GM12878 (cell line): ENCODE measurements at regions not wholly inside any gene's neighbourhood (a gene's known extent, or its start where the extent isn't known, plus 50 kb on each side); places are given as distances from the start of the nearest gene placed in this dataset.

ENCODE experiments used
- ATAC-seq: fragments of 200-7000 bp; cut with Tn5 transposase; 3 replicates; pipeline ENCODE4 v1.9.1; 2020; ENCODE audit warnings: mild to moderate bottlenecking, moderate library complexity
- BruUV-seq: library from RNA; stranded (reverse); fragments of 400-500 nt; replicated peaks from 2 replicates; lab custom pipeline; 2021; lab: Mats Ljungman, UMichigan
- CTCF ChIA-PET: fragments of 300-600 bp; sonication (Branson Sonifier 250); formaldehyde crosslinking; extraction: SDS; loops from one replicate; lab custom pipeline; 2021; ENCODE audit warnings: inconsistent platforms; lab: Yijun Ruan, JAX
- POLR2A ChIA-PET: fragments of 350-600 bp; formaldehyde crosslinking; extraction: SDS; loops from one replicate; lab custom pipeline; 2021; ENCODE audit warnings: inconsistent platforms; lab: Charles Lee
- RAD21 ChIA-PET: fragments of 300-600 bp; sonication (Branson Sonifier 250); formaldehyde crosslinking; loops from one replicate; lab custom pipeline; 2023; ENCODE audit warnings: antibody characterized with exemption; ENCODE audit not compliant: unreplicated experiment; lab: Charles Lee
- SMC1A ChIA-PET: fragments of 300-600 bp; sonication (Branson Sonifier 250); formaldehyde crosslinking; loops from one replicate; lab custom pipeline; 2023; ENCODE audit not compliant: unreplicated experiment, uncharacterized antibody; lab: Charles Lee
- DNase-seq: peaks from one replicate; pipeline ENCODE4 v3.0.0-alpha.2; 2011; ENCODE audit warnings: low read depth, low spot score
- FAIRE-seq: peaks from 3 replicates; lab custom pipeline; 2011; peaks lifted over from hg19 to GRCh38; lab: Jason Lieb, UNC
- H2AFZ ChIP-seq: 2 replicates; pipeline ENCODE4 v1.6.0; 2011; ENCODE audit warnings: low read depth, low read length, control low read depth; ENCODE audit not compliant: control insufficient read depth
- H3K27ac ChIP-seq: 2 replicates; pipeline ENCODE4 v1.5.1; 2011; ENCODE audit warnings: control low read depth; ENCODE audit not compliant: control insufficient read depth, insufficient read depth
- H3K27me3 ChIP-seq, 2 experiments: replicated peaks in 1 of 2; 2 replicates each; pipeline versions ENCODE4 v1.6.0 to v1.6.1; 2011; ENCODE audit warnings: low read length in 1 of 2; ENCODE audit not compliant: control insufficient read depth in 2 of 2, insufficient read depth in 2 of 2
- H3K36me3 ChIP-seq, 2 experiments: 2 replicates each; pipeline ENCODE4 v1.5.1; 2011; ENCODE audit warnings: low read length in 1 of 2; ENCODE audit not compliant: control insufficient read depth in 2 of 2, insufficient read depth in 2 of 2
- H3K4me1 ChIP-seq: 2 replicates; pipeline ENCODE4 v1.6.1; 2011; ENCODE audit warnings: mild to moderate bottlenecking, low read length, moderate library complexity, mixed read lengths; ENCODE audit not compliant: control insufficient read depth, insufficient read depth
- H3K4me2 ChIP-seq: 2 replicates; pipeline ENCODE4 v1.6.0; 2011; ENCODE audit warnings: control low read depth; ENCODE audit not compliant: control insufficient read depth, insufficient read depth
- H3K4me3 ChIP-seq: fragments of 200-600 bp; sonication (generic); 2 replicates; pipeline ENCODE4 v1.5.1; 2016
- H3K79me2 ChIP-seq: 2 replicates; pipeline ENCODE4 v1.6.0; 2011; ENCODE audit warnings: low read length; ENCODE audit not compliant: control insufficient read depth, insufficient read depth
- H3K9ac ChIP-seq: 2 replicates; pipeline ENCODE4 v1.8.0; 2011; ENCODE audit warnings: low read length, control low read depth, mixed read lengths; ENCODE audit not compliant: control insufficient read depth, insufficient read depth
- H3K9me3 ChIP-seq: replicated peaks from 3 replicates; pipeline ENCODE4 v1.5.1; 2011; ENCODE audit warnings: mild to moderate bottlenecking, low read length; ENCODE audit not compliant: control insufficient read depth, insufficient read depth
- H4K20me1 ChIP-seq: 2 replicates; pipeline ENCODE4 v1.6.0; 2011; ENCODE audit not compliant: control insufficient read depth, insufficient read depth
- CEBPB ChIP-seq, 2 experiments: fragments of 150-350 bp in 1 of 2; IDR thresholded peaks; 2 replicates each; pipeline ENCODE4 v1.6.1; 2012 to 2014; ENCODE audit warnings: low read depth in 2 of 2, low read length in 2 of 2, borderline replicate concordance in 1 of 2, inconsistent platforms in 1 of 2
- EED ChIP-seq: sonication (generic); IDR thresholded peaks from 2 replicates; pipeline ENCODE4 v1.6.1; 2016; ENCODE audit warnings: antibody characterized with exemption, low read depth
- EP300 ChIP-seq, 2 experiments: fragments of 150-350 bp in 1 of 2; IDR thresholded peaks; 2 replicates each; pipeline ENCODE4 v1.6.1; 2011 to 2012; ENCODE audit warnings: low read depth in 2 of 2, low read length in 2 of 2, borderline replicate concordance in 1 of 2, improper control_type of control experiment in 1 of 2, inconsistent platforms in 1 of 2; ENCODE audit not compliant: control insufficient read depth in 1 of 2
- FOXK2 ChIP-seq: fragments of 450-650 bp; IDR thresholded peaks from 2 replicates; pipeline ENCODE4 v1.6.1; 2017; ENCODE audit warnings: mild to moderate bottlenecking, moderate library complexity
- FOXM1 ChIP-seq: IDR thresholded peaks from 2 replicates; pipeline ENCODE4 v1.6.1; 2012; ENCODE audit warnings: low read depth, mild to moderate bottlenecking, inconsistent platforms, low read length, moderate library complexity
- HDAC6 ChIP-seq: fragments of 200-600 bp; sonication (generic); IDR thresholded peaks from one replicate; pipeline ENCODE4 v1.8.0; 2017; ENCODE audit warnings: antibody characterized with exemption; ENCODE audit not compliant: unreplicated experiment
- KLF5 ChIP-seq: fragments of 450-650 bp; IDR thresholded peaks from 2 replicates; pipeline ENCODE4 v1.6.1; 2014; ENCODE audit warnings: mild to moderate bottlenecking; ENCODE audit not compliant: partially characterized antibody
- MEF2A ChIP-seq: IDR thresholded peaks from 2 replicates; pipeline ENCODE4 v1.6.1; 2011; ENCODE audit warnings: low read depth, mild to moderate bottlenecking, low read length, moderate library complexity; ENCODE audit not compliant: insufficient read depth
- MEF2B ChIP-seq: fragments of 450-650 bp; IDR thresholded peaks from 2 replicates; pipeline ENCODE4 v1.6.1; 2018; ENCODE audit warnings: mild to moderate bottlenecking, moderate library complexity; ENCODE audit not compliant: partially characterized antibody, poor library complexity, severe bottlenecking
- PML ChIP-seq: IDR thresholded peaks from 2 replicates; pipeline ENCODE4 v1.6.1; 2012; ENCODE audit warnings: low read length, inconsistent platforms
- POLR2AphosphoS2 ChIP-seq: IDR thresholded peaks from 2 replicates; pipeline ENCODE4 v1.6.1; 2011; ENCODE audit warnings: low read depth, mild to moderate bottlenecking, low read length, improper control_type of control experiment, moderate library complexity
- SIX5 ChIP-seq: IDR thresholded peaks from 2 replicates; pipeline ENCODE4 v1.6.1; 2011; ENCODE audit warnings: mild to moderate bottlenecking, low read depth, low read length, moderate library complexity; ENCODE audit not compliant: severe bottlenecking
- SMC3 ChIP-seq: IDR thresholded peaks from 2 replicates; pipeline ENCODE4 v1.6.1; 2011; ENCODE audit warnings: low read length, improper control_type of control experiment, borderline replicate concordance
- TCF7 ChIP-seq: IDR thresholded peaks from 2 replicates; pipeline ENCODE4 v1.6.1; 2014; ENCODE audit warnings: antibody characterized with exemption, borderline replicate concordance
- ZNF622 ChIP-seq: fragments of 450-650 bp; IDR thresholded peaks from 2 replicates; pipeline ENCODE4 v1.6.1; 2017; ENCODE audit warnings: mild to moderate bottlenecking, inconsistent platforms
- WGBS: methylation state at CpG from one replicate; pipeline ENCODE4 v1.1.6; 2016; ENCODE audit warnings: low lambda C conversion rate; ENCODE audit not compliant: insufficient replicate concordance, insufficient coverage; ENCODE audit errors: missing lambda C conversion rate; 5-methylcytosine and 5-hydroxymethylcytosine counted together
- in situ Hi-C: fragments of 300-500 bp; cut with MboI; formaldehyde crosslinking; loops from 9 replicates; pipeline ENCODE4 v1.14.3; 2018; ENCODE audit warnings: mixed read lengths
- intact Hi-C: fragments of 100-400 bp; cut with micrococcal nuclease; formaldehyde crosslinking; loops from one replicate; pipeline ENCODE4 v1.14.2; 2022; ENCODE audit not compliant: unreplicated experiment
- TF ChIP-seq, protein P1 (sequence below): IDR thresholded peaks from 2 replicates; pipeline ENCODE4 v1.6.1; 2011; ENCODE audit warnings: borderline replicate concordance, low read depth, mild to moderate bottlenecking, moderate library complexity, low read length; ENCODE audit not compliant: insufficient read depth, poor library complexity, severe bottlenecking
- TF ChIP-seq, protein P2 (sequence below): fragments of 450-650 bp; IDR thresholded peaks from 2 replicates; pipeline ENCODE4 v1.6.1; 2016; ENCODE audit warnings: mild to moderate bottlenecking

DNA sequence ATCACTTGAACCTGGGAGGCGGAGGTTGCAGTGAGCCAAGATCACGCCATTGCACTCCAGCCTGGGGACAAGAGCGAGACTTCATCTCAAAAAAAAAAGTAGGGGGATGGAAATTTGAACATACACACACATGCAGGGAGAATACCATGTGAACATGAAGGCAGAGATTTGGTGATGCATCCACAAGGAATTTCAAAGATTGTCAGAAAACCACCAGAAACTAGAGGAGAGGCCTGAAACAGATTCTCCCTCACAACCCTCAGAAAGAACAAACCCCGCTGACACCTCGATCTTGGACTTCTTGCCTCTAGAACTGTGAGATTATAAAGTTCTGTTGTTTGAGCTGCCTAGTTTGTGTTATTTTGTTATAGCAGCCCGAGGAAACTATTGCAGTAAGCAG, 125.5 kb downstream of the GPX5 start:
- ChIA-PET RAD21 (no interaction called here), SMC1A (no interaction called here), CTCF (no interaction called here), POLR2A (no interaction called here)
- WGBS: 48% methylated on average over 5 of the region's 6 CpGs
- intact Hi-C loops (no loop called here), in situ Hi-C loops (no loop called here)
- no peak overlapping the region for H3K9ac ChIP-seq
- FAIRE-seq (no peak), DNase-seq (no peak), ATAC-seq (no peak)
- no peaks in the 10 kb centered on the region for H3K79me2 ChIP-seq
- no TSS peak for BruUV-seq
- TF ChIP-seq ZNF622: no peak
- no peak for TF ChIP-seq FOXM1
- TF ChIP-seq FOXK2: no peak
- no peak for TF ChIP-seq MEF2A
- TF ChIP-seq CEBPB (IDR thresholded peaks at IDR 0.05; ENCODE audit: borderline replicate concordance in 1 of 2, low read depth in 2 of 2, low read length in 2 of 2): no peak
- TF ChIP-seq SIX5: no peak
- TF ChIP-seq MEF2B: no peak
- no peak for TF ChIP-seq KLF5
- no peaks in the 10 kb centered on the region for H3K36me3 ChIP-seq
- H3K9me3 ChIP-seq: no peaks in the 10 kb centered on the region
- H3K4me3 ChIP-seq: no peak overlapping the region
- no peak overlapping the region for H2AFZ ChIP-seq
- no peaks in the 10 kb centered on the region for H3K27me3 ChIP-seq
- H3K4me1 ChIP-seq: no peaks in the 10 kb centered on the region
- no peak overlapping the region for H3K4me2 ChIP-seq
- no peak overlapping the region for H3K27ac ChIP-seq
- H4K20me1 ChIP-seq: no peaks in the 10 kb centered on the region

DNA sequence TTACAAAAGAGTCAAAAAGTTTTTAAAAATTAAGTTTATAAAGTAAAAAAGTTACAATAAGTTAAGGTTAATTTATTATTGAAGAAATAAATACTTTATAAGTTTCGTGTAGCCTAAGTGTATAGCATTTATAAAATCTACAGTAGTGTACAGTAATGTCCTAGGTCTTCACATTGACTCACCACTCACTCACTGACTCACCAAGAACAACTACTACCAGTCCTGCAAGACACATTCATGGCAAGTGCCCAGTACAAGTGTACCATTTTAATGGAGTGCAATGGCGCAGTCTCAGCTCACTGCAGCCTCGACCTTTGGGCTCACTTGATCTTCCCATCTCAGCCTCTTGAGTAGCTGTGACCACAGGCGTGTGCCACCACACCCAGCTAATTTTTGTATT, 128.2 kb downstream of the GPX5 start:
- RAD21 ChIA-PET: no interaction called here
- WGBS: 49% methylated on average over 4 of the region's 4 CpGs
- Histone ChIP-seq H3K36me3 (no peaks in the 10 kb centered on the region), H4K20me1 (no peaks in the 10 kb centered on the region), H3K27ac (no peak overlapping the region), H3K79me2 (no peaks in the 10 kb centered on the region), H3K4me2 (no peak overlapping the region), H2AFZ (no peak overlapping the region), H3K9me3 (no peaks in the 10 kb centered on the region), H3K4me1 (no peaks in the 10 kb centered on the region), H3K4me3 (no peak overlapping the region), H3K27me3 (0 out of 4 replicates have a peak, but pooled peaks cover 0 to 5% of the 10 kb centered on the region in 2 experiments), H3K9ac (no peak overlapping the region)
- in situ Hi-C loops (no loop called here), intact Hi-C loops (no loop called here)
- POLR2A ChIA-PET: interaction anchor here (0.6 kb wide), 1 partner anchor 1984 kb away, joined by 4 read pairs; no protein-coding TSS in a partner anchor
- ATAC-seq (no peak), DNase-seq (no peak), FAIRE-seq (no peak)
- CTCF ChIA-PET: interaction anchor here (0.9 kb wide), 1 partner anchor 114 kb away, joined by 5 read pairs; no protein-coding TSS in a partner anchor
- no TSS peak for BruUV-seq
- SMC1A ChIA-PET: no interaction called here
- TF ChIP-seq, protein P1, sequence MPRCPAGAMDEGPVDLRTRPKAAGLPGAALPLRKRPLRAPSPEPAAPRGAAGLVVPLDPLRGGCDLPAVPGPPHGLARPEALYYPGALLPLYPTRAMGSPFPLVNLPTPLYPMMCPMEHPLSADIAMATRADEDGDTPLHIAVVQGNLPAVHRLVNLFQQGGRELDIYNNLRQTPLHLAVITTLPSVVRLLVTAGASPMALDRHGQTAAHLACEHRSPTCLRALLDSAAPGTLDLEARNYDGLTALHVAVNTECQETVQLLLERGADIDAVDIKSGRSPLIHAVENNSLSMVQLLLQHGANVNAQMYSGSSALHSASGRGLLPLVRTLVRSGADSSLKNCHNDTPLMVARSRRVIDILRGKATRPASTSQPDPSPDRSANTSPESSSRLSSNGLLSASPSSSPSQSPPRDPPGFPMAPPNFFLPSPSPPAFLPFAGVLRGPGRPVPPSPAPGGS: no peak
- TF ChIP-seq, protein P2, sequence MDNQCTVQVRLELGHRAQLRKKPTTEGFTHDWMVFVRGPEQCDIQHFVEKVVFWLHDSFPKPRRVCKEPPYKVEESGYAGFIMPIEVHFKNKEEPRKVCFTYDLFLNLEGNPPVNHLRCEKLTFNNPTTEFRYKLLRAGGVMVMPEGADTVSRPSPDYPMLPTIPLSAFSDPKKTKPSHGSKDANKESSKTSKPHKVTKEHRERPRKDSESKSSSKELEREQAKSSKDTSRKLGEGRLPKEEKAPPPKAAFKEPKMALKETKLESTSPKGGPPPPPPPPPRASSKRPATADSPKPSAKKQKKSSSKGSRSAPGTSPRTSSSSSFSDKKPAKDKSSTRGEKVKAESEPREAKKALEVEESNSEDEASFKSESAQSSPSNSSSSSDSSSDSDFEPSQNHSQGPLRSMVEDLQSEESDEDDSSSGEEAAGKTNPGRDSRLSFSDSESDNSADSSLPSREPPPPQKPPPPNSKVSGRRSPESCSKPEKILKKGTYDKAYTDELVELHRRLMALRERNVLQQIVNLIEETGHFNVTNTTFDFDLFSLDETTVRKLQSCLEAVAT: no peak
- TF ChIP-seq POLR2AphosphoS2 (no peak), HDAC6 (no peak), PML (no peak), TCF7 (no peak), SMC3 (no peak), EP300 (IDR thresholded peaks at IDR 0.05; ENCODE audit: borderline replicate concordance in 1 of 2, control insufficient read depth in 1 of 2, low read depth in 2 of 2, low read length in 2 of 2) (no peak), EED (no peak)
